Endothelial cell of umbilical vein (primary cell): ENCODE measurements at regions not wholly inside any gene's neighbourhood (a gene's known extent, or its start where the extent isn't known, plus 50 kb on each side); places are given as distances from the start of the nearest gene placed in this dataset.

ENCODE experiments used
- CTCF ChIP-seq, 2 donors: IDR thresholded peaks; 1 replicate in 1 of 2; 2 replicates in 1 of 2; pipeline ENCODE4 v1.5.1; 2011; ENCODE audit warnings: low read length in 2 of 2, mild to moderate bottlenecking in 2 of 2, moderate library complexity in 2 of 2, control low read depth in 1 of 2, inconsistent platforms in 1 of 2, low read depth in 1 of 2; ENCODE audit not compliant: insufficient read depth in 1 of 2; ENCODE audit errors: extremely low read depth in 1 of 2
- POLR2AphosphoS5 ChIP-seq: IDR thresholded peaks from 2 replicates; pipeline ENCODE4 v1.6.1; 2012; ENCODE audit warnings: low read depth, mild to moderate bottlenecking, control low read depth, low read length, moderate library complexity; ENCODE audit not compliant: insufficient read depth

- TF ChIP-seq POLR2AphosphoS5 = no peak
- no peak for TF ChIP-seq CTCF (IDR thresholded peaks at IDR 0.05; ENCODE audit: extremely low read depth in 1 of 2, insufficient read depth in 1 of 2, low read depth in 1 of 2, low read length in 2 of 2)
Observed at GRCh38 chr13:38430796-38431195, 81.1 kb downstream of the UFM1 start.
